CD14-positive monocyte (primary cell): ENCODE measurements at regions not wholly inside any gene's neighbourhood (a gene's known extent, or its start where the extent isn't known, plus 50 kb on each side); places are given as distances from the start of the nearest gene placed in this dataset.

ENCODE experiments used
- DNase-seq, 3 donors: peaks; one replicate each; pipeline ENCODE4 v3.0.0-alpha.2; 2011 to 2022
- H2AFZ ChIP-seq: 2 replicates; pipeline ENCODE4 v1.6.0; 2012; ENCODE audit warnings: mild to moderate bottlenecking, low read depth, low read length, inconsistent platforms; ENCODE audit not compliant: insufficient read depth, poor library complexity, severe bottlenecking
- H3K27ac ChIP-seq, 2 donors: 1 replicate in 1 of 2; 2 replicates in 1 of 2; pipeline ENCODE4 v1.5.1; 2012 to 2013; ENCODE audit warnings: low read length in 2 of 2, control low read depth in 1 of 2, inconsistent platforms in 1 of 2, low read depth in 1 of 2, mild to moderate bottlenecking in 1 of 2
- H3K27me3 ChIP-seq, 2 donors: one replicate each; pipeline versions ENCODE4 v1.6.0 to v1.6.1; 2011 to 2013; ENCODE audit warnings: low read length in 2 of 2; ENCODE audit not compliant: control insufficient read depth in 2 of 2, insufficient read depth in 2 of 2
- H3K36me3 ChIP-seq, 2 donors: replicated peaks in 1 of 2; 1 replicate in 1 of 2; 2 replicates in 1 of 2; pipeline versions ENCODE4 v1.5.1 to v1.6.1; 2012 to 2013; ENCODE audit warnings: low read length in 2 of 2, control low read depth in 1 of 2, inconsistent platforms in 1 of 2, mild to moderate bottlenecking in 1 of 2; ENCODE audit not compliant: insufficient read depth in 2 of 2, control insufficient read depth in 1 of 2
- H3K4me1 ChIP-seq, 2 donors: 1 replicate in 1 of 2; 2 replicates in 1 of 2; pipeline versions ENCODE4 v1.5.1 to v1.6.1; 2012 to 2013; ENCODE audit warnings: low read length in 2 of 2, control low read depth in 1 of 2, inconsistent platforms in 1 of 2, mild to moderate bottlenecking in 1 of 2, moderate library complexity in 1 of 2; ENCODE audit not compliant: insufficient read depth in 2 of 2, control insufficient read depth in 1 of 2
- H3K4me2 ChIP-seq: replicated peaks from 2 replicates; pipeline ENCODE3; 2012; ENCODE audit warnings: low read length, moderate library complexity, mild to moderate bottlenecking; ENCODE audit not compliant: poor library complexity, severe bottlenecking; ENCODE audit errors: extremely low read depth
- H3K4me3 ChIP-seq, 3 experiments: fragments of 200-600 bp in 1 of 3; sonication (generic) in 1 of 3; replicated peaks in 1 of 3; 1 replicate in 2 of 3; 2 replicates in 1 of 3; pipeline ENCODE4 v1.5.1; 2011 to 2013; ENCODE audit warnings: low read length in 3 of 3, mild to moderate bottlenecking in 3 of 3, control low read depth in 2 of 3, low read depth in 2 of 3, inconsistent platforms in 1 of 3, moderate library complexity in 1 of 3
- H3K79me2 ChIP-seq: 2 replicates; pipeline ENCODE4 v1.6.0; 2012; ENCODE audit warnings: mild to moderate bottlenecking, control low read depth, inconsistent platforms, low read length, moderate library complexity; ENCODE audit not compliant: insufficient read depth
- H3K9ac ChIP-seq: 2 replicates; pipeline ENCODE4 v1.6.0; 2017; ENCODE audit warnings: low read length, mild to moderate bottlenecking; ENCODE audit not compliant: insufficient read depth, poor library complexity, severe bottlenecking
- H3K9me3 ChIP-seq, 2 donors: replicated peaks in 1 of 2; 1 replicate in 1 of 2; 2 replicates in 1 of 2; pipeline versions ENCODE4 v1.5.1 to v1.6.1; 2012 to 2013; ENCODE audit warnings: low read length in 2 of 2, control low read depth in 1 of 2; ENCODE audit not compliant: control insufficient read depth in 1 of 2, insufficient read depth in 1 of 2
- H4K20me1 ChIP-seq: 2 replicates; pipeline ENCODE4 v1.6.0; 2012; ENCODE audit warnings: mild to moderate bottlenecking, low read length, control low read depth, moderate library complexity; ENCODE audit not compliant: insufficient read depth
- H3K27ac Mint-ChIP-seq, 7 donors: one replicate each; pipeline ENCODE4 v1.8.0; 2020; ENCODE audit warnings: mild to moderate bottlenecking in 7 of 7, mixed read lengths in 7 of 7, moderate library complexity in 6 of 7, inconsistent platforms in 2 of 7
- H3K27me3 Mint-ChIP-seq, 3 donors: one replicate each; pipeline ENCODE4 v1.8.0; 2021 to 2022; ENCODE audit warnings: low read depth in 3 of 3, mild to moderate bottlenecking in 3 of 3, mixed read lengths in 3 of 3, moderate library complexity in 3 of 3, inconsistent platforms in 1 of 3
- H3K36me3 Mint-ChIP-seq, 2 donors: one replicate each; pipeline ENCODE4 v1.8.0; 2020; ENCODE audit warnings: mixed read lengths in 2 of 2, inconsistent platforms in 1 of 2, mild to moderate bottlenecking in 1 of 2
- H3K4me1 Mint-ChIP-seq: one replicate; pipeline ENCODE4 v1.8.0; 2020; ENCODE audit warnings: mild to moderate bottlenecking, mixed read lengths
- H3K4me3 Mint-ChIP-seq, 2 donors: one replicate each; pipeline ENCODE4 v1.8.0; 2020; ENCODE audit warnings: mild to moderate bottlenecking in 2 of 2, mixed read lengths in 2 of 2, moderate library complexity in 1 of 2
- H3K9me3 Mint-ChIP-seq, 7 donors: one replicate each; pipeline ENCODE4 v1.8.0; 2020 to 2022; ENCODE audit warnings: mixed read lengths in 7 of 7, mild to moderate bottlenecking in 6 of 7, moderate library complexity in 6 of 7, inconsistent platforms in 2 of 7
- CTCF ChIP-seq: fragments of 200-600 bp; IDR thresholded peaks from one replicate; pipeline ENCODE4 v1.8.0; 2022; ENCODE audit warnings: antibody characterized with exemption, mild to moderate bottlenecking
- WGBS: methylation state at CpG from one replicate; pipeline ENCODE4 v1.1.5; 2013; ENCODE audit warnings: missing lambda C conversion rate; ENCODE audit not compliant: insufficient coverage; 5-methylcytosine and 5-hydroxymethylcytosine counted together
- intact Hi-C, 2 donors: fragments of 100-400 bp; cut with micrococcal nuclease; formaldehyde crosslinking; loops; one replicate each; pipeline versions ENCODE4 v1.15.0 to v1.15.1; 2023

GRCh38 chr12:24421759-24422158 lies 472.3 kb upstream of the SOX5 start:
- no peaks in the 10 kb centered on the region for H3K36me3 Mint-ChIP-seq
- Histone ChIP-seq H3K27me3 (no peaks in the 10 kb centered on the region), H3K4me3 (no peak overlapping the region), H3K9me3 (peaks cover 0 to 3% of the 10 kb centered on the region in 2 donors), H3K79me2 (no peaks in the 10 kb centered on the region), H3K4me1 (no peaks in the 10 kb centered on the region), H3K36me3 (no peaks in the 10 kb centered on the region), H3K27ac (no peak overlapping the region), H3K4me2 (no peak overlapping the region), H4K20me1 (no peaks in the 10 kb centered on the region), H3K9ac (no peak overlapping the region), H2AFZ (no peak overlapping the region)
- DNase-seq: no peak
- intact Hi-C loops: no loop called here
- no peak for TF ChIP-seq CTCF
- H3K27ac Mint-ChIP-seq: no peak overlapping the region
- peaks cover 0 to 3% (median 0%) of the 10 kb centered on the region in 7 donors for H3K9me3 Mint-ChIP-seq
- no peak overlapping the region for H3K4me3 Mint-ChIP-seq
- no peaks in the 10 kb centered on the region for H3K4me1 Mint-ChIP-seq
- 94% methylated on average over 2 of the region's 5 CpGs for WGBS
- H3K27me3 Mint-ChIP-seq: no peaks in the 10 kb centered on the region

- H3K4me1 Mint-ChIP-seq: peaks cover 5% of the 10 kb centered on the region
- no peaks in the 10 kb centered on the region for H3K36me3 Mint-ChIP-seq
- no peaks in the 10 kb centered on the region for H3K27me3 Mint-ChIP-seq
- H3K79me2 ChIP-seq: no peaks in the 10 kb centered on the region
- peaks cover 0 to 3% (median 0%) of the 10 kb centered on the region in 7 donors for H3K9me3 Mint-ChIP-seq
- H3K4me3 ChIP-seq: no peak overlapping the region
- no peak overlapping the region for H2AFZ ChIP-seq
- intact Hi-C loops: no loop called here
- H3K27ac Mint-ChIP-seq: no peak overlapping the region
- H3K9me3 ChIP-seq: peaks cover 0 to 3% of the 10 kb centered on the region in 2 donors
- TF ChIP-seq CTCF: no peak
- no peaks in the 10 kb centered on the region for H3K4me1 ChIP-seq
- no peaks in the 10 kb centered on the region for H3K36me3 ChIP-seq
- no CpG with 5 or more reads among the region's 1 CpG for WGBS
- H3K27me3 ChIP-seq: no peaks in the 10 kb centered on the region
- H4K20me1 ChIP-seq: no peaks in the 10 kb centered on the region
- no peak overlapping the region for H3K27ac ChIP-seq
- no peak overlapping the region for H3K9ac ChIP-seq
- no peak for DNase-seq
- no peak overlapping the region for H3K4me3 Mint-ChIP-seq
- no peak overlapping the region for H3K4me2 ChIP-seq
Observed at GRCh38 chr12:24418157-24418556, 468.7 kb upstream of the SOX5 start.
